Endodermal cell (in vitro differentiated cells): ENCODE measurements at regions not wholly inside any gene's neighbourhood (a gene's known extent, or its start where the extent isn't known, plus 50 kb on each side); places are given as distances from the start of the nearest gene placed in this dataset.

Experiments
- DNase-seq: peaks from one replicate; pipeline ENCODE4 v3.0.0-alpha.2; 2017
- H3K27ac ChIP-seq: 2 replicates; pipeline ENCODE4 v1.5.1; 2013; ENCODE audit warnings: mild to moderate bottlenecking, low read depth, low read length, moderate library complexity
- H3K27me3 ChIP-seq: 2 replicates; pipeline ENCODE4 v1.6.1; 2013; ENCODE audit warnings: mild to moderate bottlenecking, low read length, moderate library complexity; ENCODE audit not compliant: insufficient read depth, control insufficient read depth, poor library complexity, severe bottlenecking
- H3K36me3 ChIP-seq: 2 replicates; pipeline ENCODE4 v1.7.0; 2013; ENCODE audit warnings: mild to moderate bottlenecking, low read length, moderate library complexity; ENCODE audit not compliant: control insufficient read depth, insufficient read depth
- H3K4me1 ChIP-seq: one replicate; pipeline ENCODE4 v1.7.0; 2013; ENCODE audit warnings: low read length; ENCODE audit not compliant: control insufficient read depth, insufficient read depth
- H3K4me3 ChIP-seq: 2 replicates; pipeline ENCODE4 v1.5.1; 2013; ENCODE audit warnings: mild to moderate bottlenecking, low read length, moderate library complexity
- H3K9ac ChIP-seq: 2 replicates; pipeline ENCODE4 v1.6.1; 2013; ENCODE audit warnings: mild to moderate bottlenecking, low read length, moderate library complexity; ENCODE audit not compliant: poor library complexity, severe bottlenecking; ENCODE audit errors: extremely low read depth
- H3K9me3 ChIP-seq: 2 replicates; pipeline ENCODE4 v1.6.1; 2013; ENCODE audit warnings: mild to moderate bottlenecking, low read length, moderate library complexity; ENCODE audit not compliant: control insufficient read depth
- H3K27ac Mint-ChIP-seq: 2 replicates; pipeline ENCODE4 v1.8.0; 2020; ENCODE audit warnings: mixed read lengths
- H3K27me3 Mint-ChIP-seq: 2 replicates; pipeline ENCODE4 v1.8.0; 2021; ENCODE audit warnings: mild to moderate bottlenecking, mixed read lengths; ENCODE audit not compliant: insufficient read depth
- H3K36me3 Mint-ChIP-seq: 2 replicates; pipeline ENCODE4 v1.8.0; 2020; ENCODE audit warnings: low read depth, mixed read lengths
- H3K4me1 Mint-ChIP-seq: 2 replicates; pipeline ENCODE4 v1.8.0; 2020; ENCODE audit warnings: mixed read lengths
- H3K4me3 Mint-ChIP-seq: 2 replicates; pipeline ENCODE4 v1.8.0; 2020; ENCODE audit warnings: mild to moderate bottlenecking, moderate library complexity, mixed read lengths
- H3K9me3 Mint-ChIP-seq: 2 replicates; pipeline ENCODE4 v1.8.0; 2020; ENCODE audit warnings: mild to moderate bottlenecking, mixed read lengths
- WGBS, 2 experiments: methylation state at CpG; one replicate each; pipeline versions ENCODE4 v1.1.5 to v1.1.7; 2013; ENCODE audit warnings: missing lambda C conversion rate in 2 of 2, mixed read lengths in 1 of 2; ENCODE audit not compliant: insufficient coverage in 1 of 2, insufficient read length in 1 of 2; 5-methylcytosine and 5-hydroxymethylcytosine counted together
- TF ChIP-seq, protein P1 (sequence below): fragments of 200-600 bp; sonication (generic); conservative IDR thresholded peaks from 2 replicates; pipeline ENCODE4 v1.5.0; 2021; ENCODE audit warnings: antibody characterized with exemption, mild to moderate bottlenecking

DNA sequence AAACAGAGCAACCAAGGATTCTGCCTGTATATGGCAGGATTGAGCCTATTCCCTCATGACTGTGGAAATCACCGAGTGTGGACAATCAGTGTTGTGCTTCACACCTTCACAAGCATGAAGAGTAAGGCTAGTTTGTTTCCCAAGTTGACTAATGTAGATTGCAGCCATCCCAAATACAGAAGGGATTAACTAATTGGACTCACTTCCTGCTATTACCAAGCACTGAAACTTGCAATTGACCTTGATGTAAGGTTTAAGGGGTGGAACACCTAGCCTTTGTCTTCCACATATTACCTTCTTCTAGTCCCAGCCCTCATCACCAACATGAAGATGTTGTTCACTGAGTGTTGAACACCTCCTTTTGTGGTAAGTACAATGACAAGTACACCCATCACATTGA, 120.9 kb upstream of the RND3 start:
- no peak overlapping the region for H3K27ac ChIP-seq
- no peak overlapping the region for H3K27ac Mint-ChIP-seq
- peaks cover 4% of the 10 kb centered on the region for H3K4me1 Mint-ChIP-seq
- H3K36me3 ChIP-seq, result no peaks in the 10 kb centered on the region
- no peaks in the 10 kb centered on the region for H3K36me3 Mint-ChIP-seq
- no peak overlapping the region for H3K4me3 ChIP-seq
- no peaks in the 10 kb centered on the region for H3K27me3 Mint-ChIP-seq
- no peaks in the 10 kb centered on the region for H3K4me1 ChIP-seq
- no peaks in the 10 kb centered on the region for H3K9me3 Mint-ChIP-seq
- H3K9me3 ChIP-seq, result no peaks in the 10 kb centered on the region
- no peaks in the 10 kb centered on the region for H3K27me3 ChIP-seq
- H3K4me3 Mint-ChIP-seq, result no peak overlapping the region
- TF ChIP-seq, protein P1, sequence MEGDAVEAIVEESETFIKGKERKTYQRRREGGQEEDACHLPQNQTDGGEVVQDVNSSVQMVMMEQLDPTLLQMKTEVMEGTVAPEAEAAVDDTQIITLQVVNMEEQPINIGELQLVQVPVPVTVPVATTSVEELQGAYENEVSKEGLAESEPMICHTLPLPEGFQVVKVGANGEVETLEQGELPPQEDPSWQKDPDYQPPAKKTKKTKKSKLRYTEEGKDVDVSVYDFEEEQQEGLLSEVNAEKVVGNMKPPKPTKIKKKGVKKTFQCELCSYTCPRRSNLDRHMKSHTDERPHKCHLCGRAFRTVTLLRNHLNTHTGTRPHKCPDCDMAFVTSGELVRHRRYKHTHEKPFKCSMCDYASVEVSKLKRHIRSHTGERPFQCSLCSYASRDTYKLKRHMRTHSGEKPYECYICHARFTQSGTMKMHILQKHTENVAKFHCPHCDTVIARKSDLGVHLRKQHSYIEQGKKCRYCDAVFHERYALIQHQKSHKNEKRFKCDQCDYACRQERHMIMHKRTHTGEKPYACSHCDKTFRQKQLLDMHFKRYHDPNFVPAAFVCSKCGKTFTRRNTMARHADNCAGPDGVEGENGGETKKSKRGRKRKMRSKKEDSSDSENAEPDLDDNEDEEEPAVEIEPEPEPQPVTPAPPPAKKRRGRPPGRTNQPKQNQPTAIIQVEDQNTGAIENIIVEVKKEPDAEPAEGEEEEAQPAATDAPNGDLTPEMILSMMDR, result no peak
- WGBS, 2 experiments, result 85% methylated on average over 1 of the region's 1 CpG; no CpG with 5 or more reads in 1 of the 2 experiments
- no peak overlapping the region for H3K9ac ChIP-seq
- no peak for DNase-seq

DNA sequence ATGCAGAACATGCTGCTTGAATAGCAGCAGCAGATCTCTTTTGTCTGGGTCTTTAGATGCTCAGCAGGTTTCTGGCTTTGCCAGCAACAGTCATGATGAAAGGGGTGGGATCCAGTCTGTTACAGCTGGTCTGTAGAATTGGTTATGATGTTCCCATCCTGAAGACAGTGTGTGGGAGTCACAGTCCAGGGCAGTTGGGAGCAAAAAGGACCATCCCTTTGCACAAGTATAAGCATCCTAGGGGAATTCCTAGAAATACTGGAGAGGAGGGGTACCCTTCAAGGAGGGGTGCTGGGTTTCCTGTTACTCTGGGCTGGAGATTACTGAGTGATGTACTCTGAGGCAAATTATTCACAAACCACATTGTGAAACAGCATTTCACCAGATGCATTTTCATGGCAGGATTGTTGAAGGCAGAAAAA, 119.9 kb upstream of the RND3 start:
- H3K4me3 Mint-ChIP-seq, result no peak overlapping the region
- H3K4me3 ChIP-seq, result no peak overlapping the region
- no peaks in the 10 kb centered on the region for H3K27me3 Mint-ChIP-seq
- TF ChIP-seq, protein P1, result no peak
- H3K27ac ChIP-seq, result peak overlapping the region; percentile 81
- DNase-seq, result no peak
- H3K4me1 ChIP-seq, result no peaks in the 10 kb centered on the region
- H3K27ac Mint-ChIP-seq, result no peak overlapping the region
- H3K9me3 Mint-ChIP-seq, result no peaks in the 10 kb centered on the region
- no peak overlapping the region for H3K9ac ChIP-seq
- no peaks in the 10 kb centered on the region for H3K36me3 ChIP-seq
- no peaks in the 10 kb centered on the region for H3K9me3 ChIP-seq
- H3K36me3 Mint-ChIP-seq, result no peaks in the 10 kb centered on the region
- H3K27me3 ChIP-seq, result no peaks in the 10 kb centered on the region
- H3K4me1 Mint-ChIP-seq, result peaks cover 4% of the 10 kb centered on the region

- Mint-ChIP-seq H3K4me3 (no peak overlapping the region), H3K27me3 (no peaks in the 10 kb centered on the region), H3K4me1 (peaks cover 4% of the 10 kb centered on the region), H3K9me3 (no peaks in the 10 kb centered on the region), H3K27ac (no peak overlapping the region), H3K36me3 (no peaks in the 10 kb centered on the region)
- Histone ChIP-seq H3K27ac (peak overlapping the region; percentile 81), H3K27me3 (no peaks in the 10 kb centered on the region), H3K4me3 (no peak overlapping the region), H3K4me1 (no peaks in the 10 kb centered on the region), H3K9me3 (no peaks in the 10 kb centered on the region), H3K9ac (no peak overlapping the region), H3K36me3 (no peaks in the 10 kb centered on the region)
- DNase-seq, result no peak
- TF ChIP-seq, protein P1, result no peak
Measured at GRCh38 chr2:150606380-150607060, 119.1 kb upstream of the RND3 start.
